HG03442 (cell line): ENCODE measurements at regions not wholly inside any gene's neighbourhood (a gene's known extent, or its start where the extent isn't known, plus 50 kb on each side); places are given as distances from the start of the nearest gene placed in this dataset.
"Not testable (repeated sequence)": the region's sequence is repeated elsewhere in the genome, so short reads cannot be mapped to it uniquely, and the experiment has no call there.

Experiments
- ATAC-seq: cut with Tn5 transposase; IDR thresholded peaks from one replicate; pipeline ENCODE4 v1.9.1; 2021; ENCODE audit warnings: mild to moderate bottlenecking, moderate library complexity; ENCODE audit not compliant: unreplicated experiment

GRCh38 chr4:25981749-25982148, 67.7 kb downstream of the SMIM20 start:
- ATAC-seq, result no peak

GRCh38 chr4:25982962-25983361, 68.9 kb downstream of the SMIM20 start:
- no peak for ATAC-seq

DNA sequence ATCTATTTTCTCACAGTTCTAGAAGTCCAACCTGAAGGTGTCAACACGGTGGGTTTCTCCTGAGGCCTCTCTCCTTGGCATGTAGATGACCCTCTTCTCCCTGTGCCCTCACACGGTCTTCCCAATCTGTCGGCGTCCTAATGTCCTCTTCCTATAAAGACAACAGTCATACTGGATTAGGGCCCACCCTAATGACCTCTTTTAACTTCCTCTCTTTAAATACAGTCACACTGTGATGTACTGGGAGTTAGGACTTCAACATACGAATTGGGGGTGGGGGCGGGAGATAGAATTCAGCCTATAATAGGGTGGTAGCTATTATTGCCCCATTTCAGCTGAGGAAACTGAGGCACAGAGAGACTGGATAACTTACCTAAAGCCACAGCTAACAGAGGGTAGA, 70.2 kb downstream of the SMIM20 start:
- no peak for ATAC-seq

DNA sequence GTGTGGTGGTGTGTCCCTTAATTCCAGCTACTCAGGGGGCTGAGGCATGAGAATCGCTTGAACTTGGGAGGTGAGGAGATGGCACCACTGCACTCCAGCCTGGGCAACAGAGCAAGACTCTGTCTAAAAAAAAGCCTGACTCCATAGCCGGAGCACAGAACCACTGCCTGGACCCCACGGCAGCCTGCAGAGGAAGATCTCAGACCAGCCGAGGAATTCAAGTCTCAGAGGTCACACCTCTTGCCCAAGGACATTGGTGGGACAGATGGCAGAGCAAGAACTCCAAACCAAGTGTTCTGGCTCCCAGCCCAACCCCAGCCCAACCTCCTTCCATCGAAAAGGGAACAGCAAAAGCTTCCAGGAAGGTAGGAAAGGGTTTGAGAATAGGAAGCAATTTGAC, 70.8 kb downstream of the SMIM20 start:
- ATAC-seq, result no peak

GRCh38 chr4:25986807-25987206, 72.8 kb downstream of the SMIM20 start:
- ATAC-seq, result no peak

- no peak for ATAC-seq
Measured at GRCh38 chr4:25991340-25991739, 77.3 kb downstream of the SMIM20 start.

DNA sequence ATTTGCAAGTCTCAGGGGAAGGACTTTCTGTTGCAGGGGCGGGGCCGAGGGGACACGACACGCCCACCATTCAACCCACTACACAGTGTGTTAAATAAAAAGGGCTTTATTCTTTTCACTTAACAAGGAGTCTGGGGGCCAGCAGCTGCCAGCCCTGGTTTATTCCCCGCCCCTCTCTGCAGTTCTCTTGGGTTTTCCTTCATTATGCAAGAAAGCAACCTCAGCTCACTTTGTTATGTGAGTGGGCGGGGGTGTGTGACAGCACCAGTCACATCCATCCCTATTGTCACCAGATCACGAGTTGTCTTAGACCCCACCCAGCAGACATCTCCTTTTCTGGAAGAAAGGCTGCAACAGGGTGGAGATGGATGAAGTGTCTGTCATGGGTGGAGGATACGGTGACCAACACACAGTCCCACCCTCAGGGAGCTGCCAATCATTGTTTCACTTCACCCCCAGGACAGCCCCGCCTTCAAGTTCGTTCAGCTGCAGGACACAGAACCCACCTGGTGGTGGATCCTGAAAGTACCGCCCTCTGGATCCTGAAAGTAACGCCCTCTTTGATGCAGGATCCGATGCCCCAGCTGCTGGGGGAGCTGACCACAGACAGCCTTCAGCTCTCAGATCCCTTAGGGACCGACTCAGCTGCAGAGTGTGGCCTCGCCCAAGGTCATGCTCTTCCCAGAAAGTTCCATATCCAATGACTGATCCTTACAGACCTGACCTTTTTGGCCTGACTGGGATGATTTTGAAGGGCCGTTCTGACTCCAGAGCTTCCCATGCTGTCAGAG, 79.6 kb downstream of the SMIM20 start:
- ATAC-seq, result peak; percentile 68

- not testable (repeated sequence) for ATAC-seq
Measured at GRCh38 chr4:25994577-25994976, 80.6 kb downstream of the SMIM20 start.

DNA sequence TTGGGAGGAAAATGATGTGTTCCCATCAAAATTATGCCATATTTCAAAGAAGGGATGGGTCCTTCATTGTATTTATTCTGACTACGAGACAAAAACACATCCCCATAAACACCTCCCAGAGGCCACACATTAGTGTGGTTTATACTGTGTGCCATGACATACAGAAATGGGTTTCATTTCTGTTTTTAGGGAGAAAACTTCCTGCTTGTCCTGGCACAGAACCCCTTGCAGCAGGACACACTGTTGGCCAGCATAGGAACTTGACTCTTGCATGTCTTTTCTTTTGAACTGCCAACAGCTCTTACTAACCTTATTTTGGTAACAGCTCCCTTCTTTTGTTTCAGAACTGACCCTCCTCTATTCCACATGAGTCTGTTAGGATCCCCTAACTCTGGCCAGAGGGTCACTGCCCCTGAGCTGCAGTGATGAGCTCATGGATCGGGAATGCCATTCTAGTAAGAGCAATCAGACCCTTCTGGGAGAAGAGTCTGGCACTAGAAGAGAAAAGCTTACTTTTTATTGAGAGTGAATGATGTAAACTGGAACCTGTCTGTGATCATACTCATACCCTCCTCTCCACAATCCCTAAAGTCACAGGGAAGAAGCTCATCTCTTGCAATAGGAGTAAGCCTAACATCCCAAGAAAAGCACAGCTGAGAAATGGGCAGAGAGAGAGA, 86.4 kb downstream of the SMIM20 start:
- ATAC-seq, result no peak

GRCh38 chr4:26001413-26001812, 87.4 kb downstream of the SMIM20 start:
- ATAC-seq, result no peak

GRCh38 chr4:26001816-26002215, 87.8 kb downstream of the SMIM20 start:
- ATAC-seq, result no peak

DNA sequence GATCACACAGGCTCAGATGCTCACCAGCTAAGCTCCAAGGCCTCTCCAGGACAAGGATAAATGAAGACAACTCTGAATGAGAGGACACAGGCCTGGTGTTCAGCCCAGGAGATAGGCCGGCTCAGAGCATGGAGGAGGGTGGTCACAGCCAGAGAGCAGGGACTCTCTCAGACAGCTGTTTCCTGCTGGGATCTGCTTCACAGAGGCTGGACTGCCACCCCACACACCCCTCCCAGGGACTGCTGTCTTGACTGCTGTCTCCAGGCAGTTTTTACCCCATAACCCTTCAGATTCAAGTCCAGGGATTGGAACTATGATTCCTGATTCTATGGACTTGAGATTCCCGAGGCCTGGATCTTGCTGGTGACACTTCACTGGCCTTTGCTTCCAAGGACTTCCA, 89.0 kb downstream of the SMIM20 start:
- no peak for ATAC-seq

GRCh38 chr4:26004290-26004689, 90.3 kb downstream of the SMIM20 start:
- no peak for ATAC-seq

- no peak for ATAC-seq
Measured at GRCh38 chr4:26005764-26006163, 91.7 kb downstream of the SMIM20 start.

DNA sequence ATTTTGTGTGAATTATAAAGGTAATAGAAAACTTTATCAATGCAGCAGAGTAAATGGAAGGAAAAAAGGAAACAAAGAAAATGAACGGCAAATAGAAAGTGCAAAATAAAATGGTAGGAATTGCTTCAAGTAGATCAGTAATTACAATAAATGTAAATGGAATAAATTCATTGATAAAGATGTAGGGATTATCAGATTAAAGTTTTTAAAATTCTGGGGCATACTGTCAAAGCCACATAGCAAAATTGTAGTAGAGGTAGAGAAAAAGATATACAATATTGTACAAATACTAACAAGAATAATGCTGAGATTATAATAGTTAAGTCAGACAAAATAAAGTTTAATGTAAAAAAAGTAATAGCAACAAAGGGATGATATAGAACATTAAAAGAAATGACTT, 94.7 kb downstream of the SMIM20 start:
- no peak for ATAC-seq

DNA sequence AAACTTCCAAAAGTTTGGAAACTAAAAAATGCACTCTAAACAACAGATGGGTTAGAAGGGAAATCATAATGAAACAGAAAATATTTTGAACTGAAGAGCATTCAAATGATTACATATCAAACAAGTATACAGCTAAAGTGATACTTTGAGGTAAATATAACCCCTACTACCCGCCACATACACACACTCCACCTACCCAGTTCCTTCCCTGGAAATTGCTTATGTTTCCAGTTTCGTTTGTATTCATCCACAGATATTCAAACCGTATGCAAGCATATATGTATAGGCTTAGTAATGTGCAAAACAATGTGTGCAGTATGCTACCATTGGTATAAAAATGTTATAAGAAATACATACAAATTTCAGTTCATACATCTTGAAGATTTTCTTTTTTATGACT, 95.5 kb downstream of the SMIM20 start:
- no peak for ATAC-seq

- ATAC-seq, result no peak
Measured at GRCh38 chr4:26010304-26010703, 96.3 kb downstream of the SMIM20 start.

GRCh38 chr4:26013629-26014028, 99.6 kb downstream of the SMIM20 start:
- no peak for ATAC-seq

- no peak for ATAC-seq
Measured at GRCh38 chr4:26015133-26015651, 101.2 kb downstream of the SMIM20 start.

GRCh38 chr4:26015906-26016305, 101.9 kb downstream of the SMIM20 start:
- ATAC-seq, result no peak

DNA sequence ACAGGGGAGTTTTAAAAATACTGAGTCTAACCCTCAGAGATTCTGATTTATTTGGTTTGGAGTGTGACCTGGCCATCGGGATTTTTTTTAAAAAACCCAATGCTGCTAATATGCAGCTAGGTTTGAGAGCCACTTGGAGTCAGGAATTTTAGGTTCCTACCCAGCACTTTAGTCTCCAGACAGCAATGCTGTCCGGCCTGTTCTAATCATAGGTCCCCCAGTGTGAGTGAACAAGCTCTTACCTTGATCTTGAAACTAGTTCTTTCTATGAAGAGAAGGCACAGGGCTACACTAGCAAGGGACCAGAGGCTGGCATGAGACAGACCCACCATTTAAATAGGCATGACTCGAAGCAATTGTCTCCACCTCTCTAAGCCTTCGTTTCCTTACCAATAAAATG, 103.5 kb downstream of the SMIM20 start:
- ATAC-seq, result no peak

- ATAC-seq, result not testable (repeated sequence)
Measured at GRCh38 chr4:26017961-26018700, 104.1 kb downstream of the SMIM20 start.
